ENCODE measurements at regions not wholly inside any gene's neighbourhood (a gene's known extent, or its start where the extent isn't known, plus 50 kb on each side); places are given as distances from the start of the nearest gene placed in this dataset.
"Not testable (repeated sequence)": the region's sequence is repeated elsewhere in the genome, so short reads cannot be mapped to it uniquely, and the experiment has no call there.

DNA sequence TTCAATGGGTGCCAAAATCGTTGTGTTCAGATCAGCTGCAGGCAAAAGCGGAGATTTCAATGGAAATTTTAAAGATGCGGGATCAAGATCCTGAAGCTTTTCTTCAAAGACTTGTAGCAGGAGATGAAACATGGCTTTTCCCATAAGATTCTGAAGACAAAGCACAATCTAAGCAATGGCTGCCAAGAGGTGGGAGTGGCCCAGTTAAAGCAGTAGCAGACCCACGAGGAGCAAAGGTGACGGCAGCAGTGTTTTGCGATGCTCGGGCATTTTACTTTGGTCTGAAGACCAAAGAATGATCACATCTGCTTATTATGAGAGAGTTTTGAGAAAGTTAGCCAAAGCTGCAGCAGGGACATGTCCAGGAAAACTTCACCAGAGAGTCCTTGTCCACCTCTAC lies 222.9 kb downstream of the DSC3 start:
- DNase-seq: no peak

DNA sequence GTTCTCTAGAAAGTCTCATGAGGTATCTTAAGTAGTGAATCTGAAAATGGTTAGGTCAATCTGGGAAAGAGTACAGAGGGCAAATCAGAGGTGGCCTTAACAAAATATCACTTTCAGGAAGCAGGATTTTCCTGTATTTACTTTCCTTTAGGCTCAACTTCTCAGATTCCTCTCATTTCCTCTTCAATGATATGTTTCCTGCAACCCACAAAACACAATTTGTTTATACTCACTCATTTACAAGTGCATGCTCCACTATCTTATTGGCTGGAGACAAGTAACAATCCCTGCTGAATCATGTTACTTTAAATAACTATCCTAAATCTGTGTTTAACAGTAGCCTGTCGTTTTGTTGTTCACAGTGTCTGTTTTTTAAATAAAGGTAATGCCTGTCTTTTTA lies 228.1 kb downstream of the DSC3 start:
- no peak for DNase-seq

- DNase-seq: no peak
Observed at GRCh38 chr18:30811580-30811979, 231.0 kb downstream of the DSC3 start.

GRCh38 chr18:30810580-30810979 lies 232.0 kb downstream of the DSC3 start:
- DNase-seq: no peak

DNA sequence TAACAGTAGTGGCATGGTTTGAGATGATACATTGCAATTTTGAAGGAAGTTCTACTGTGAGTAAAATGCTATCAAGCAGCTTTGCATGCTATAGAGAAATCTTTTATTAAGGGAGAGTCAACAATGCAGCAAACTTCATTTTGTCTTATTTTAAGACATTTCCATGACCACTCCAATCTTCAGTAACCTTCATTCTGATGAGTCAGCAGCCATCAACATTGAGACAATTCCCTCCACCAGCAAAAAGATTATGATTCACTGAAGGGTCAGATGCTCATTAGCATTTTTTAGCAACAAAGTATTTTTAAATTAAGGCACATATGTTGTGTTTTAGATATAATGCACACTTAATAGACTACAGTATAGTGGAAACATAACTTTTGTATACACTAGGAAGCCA lies 235.7 kb downstream of the DSC3 start:
- DNase-seq: no peak

GRCh38 chr18:30800800-30801199 lies 241.7 kb downstream of the DSC3 start:
- no peak for DNase-seq

GRCh38 chr18:30792051-30792450 lies 250.5 kb downstream of the DSC3 start:
- no peak for DNase-seq

GRCh38 chr18:30788411-30788991 lies 254.0 kb downstream of the DSC3 start:
- DNase-seq: not testable (repeated sequence)

GRCh38 chr18:30787410-30787809 lies 255.1 kb downstream of the DSC3 start:
- DNase-seq: no peak

DNA sequence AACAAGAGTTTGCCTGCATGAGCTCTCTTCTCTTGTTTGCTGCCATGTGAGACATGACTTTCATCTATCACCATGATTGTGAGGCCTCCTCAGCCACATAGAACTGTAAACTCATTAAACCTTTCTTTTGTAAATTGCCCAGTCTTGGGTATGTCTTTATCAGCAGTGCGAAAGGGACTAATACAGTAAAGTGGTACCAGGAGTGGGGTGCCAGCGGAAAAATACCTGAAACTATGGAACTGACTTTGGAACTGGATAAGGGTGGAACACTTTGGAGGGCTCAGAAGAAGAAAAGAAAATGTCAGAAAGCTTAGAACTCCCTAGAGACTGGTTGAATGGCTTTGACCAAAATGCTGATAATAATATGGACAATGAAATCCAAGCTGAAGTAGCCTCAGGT lies 260.9 kb downstream of the DSC3 start:
- DNase-seq: no peak

DNA sequence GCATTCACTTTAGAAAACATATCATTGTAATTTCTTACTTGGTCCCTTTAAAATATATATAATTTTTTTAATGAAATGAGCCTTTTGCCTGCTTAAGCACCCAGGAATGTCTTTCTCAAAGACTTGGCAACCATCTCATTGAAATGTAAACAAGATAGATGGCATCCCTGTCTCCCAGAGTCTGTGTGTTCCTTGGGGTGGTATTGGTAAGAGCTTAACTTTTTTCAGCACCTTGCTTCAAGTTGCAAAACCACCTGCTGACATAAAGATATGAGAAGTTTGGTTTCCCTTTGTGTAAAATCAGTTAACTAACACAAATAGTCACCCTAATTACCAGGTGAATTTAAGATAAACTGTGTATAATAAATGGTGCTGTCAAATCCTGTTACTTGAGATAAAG lies 266.9 kb downstream of the DSC3 start:
- DNase-seq: no peak

GRCh38 chr18:30772170-30772569 lies 270.4 kb downstream of the DSC3 start:
- DNase-seq: not testable (repeated sequence)

GRCh38 chr18:30766053-30766452 lies 276.5 kb downstream of the DSC3 start:
- DNase-seq: no peak

DNA sequence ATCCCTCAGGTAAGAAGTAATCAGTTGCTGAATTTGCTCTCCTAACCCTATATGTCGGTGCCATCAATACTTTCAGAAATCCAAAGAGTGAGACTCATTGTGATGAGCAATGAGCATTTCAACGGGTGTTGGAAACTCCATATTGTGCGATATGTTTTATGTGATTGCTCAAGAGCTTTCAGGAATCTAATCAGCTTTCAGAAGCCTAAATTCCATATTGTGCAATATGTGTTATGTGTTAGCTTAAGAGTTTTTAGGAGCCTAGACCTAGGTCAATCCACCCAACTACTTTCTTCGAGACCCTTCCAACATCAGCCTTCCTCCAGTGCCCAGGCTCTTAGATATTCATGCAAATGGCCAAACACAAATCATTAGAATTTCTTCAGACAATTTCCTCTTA lies 277.3 kb downstream of the DSC3 start:
- no peak for DNase-seq

- DNase-seq: no peak
Observed at GRCh38 chr18:30763902-30764350, 278.6 kb downstream of the DSC3 start.

- DNase-seq: no peak
Observed at GRCh38 chr18:30754846-30755245, 287.7 kb downstream of the DSC3 start.

DNA sequence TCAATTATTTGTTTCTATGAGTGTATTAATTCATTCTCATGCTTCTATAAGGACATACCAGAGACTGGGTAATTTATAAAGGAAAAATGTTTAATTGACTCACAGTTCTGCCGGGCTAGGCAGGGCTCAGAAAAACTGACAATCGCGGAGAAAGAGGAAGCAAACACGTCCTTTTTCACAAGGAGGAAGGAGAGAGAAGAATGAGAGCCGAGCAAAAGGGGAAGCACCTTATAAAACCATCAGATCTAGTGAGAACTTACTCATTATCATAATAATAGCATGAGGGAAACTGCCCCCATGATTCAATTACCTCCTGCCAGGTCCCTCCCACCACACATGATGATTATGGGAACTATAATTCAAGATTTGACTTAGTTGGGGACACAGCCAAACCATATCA lies 294.0 kb downstream of the DSC3 start:
- DNase-seq: no peak

DNA sequence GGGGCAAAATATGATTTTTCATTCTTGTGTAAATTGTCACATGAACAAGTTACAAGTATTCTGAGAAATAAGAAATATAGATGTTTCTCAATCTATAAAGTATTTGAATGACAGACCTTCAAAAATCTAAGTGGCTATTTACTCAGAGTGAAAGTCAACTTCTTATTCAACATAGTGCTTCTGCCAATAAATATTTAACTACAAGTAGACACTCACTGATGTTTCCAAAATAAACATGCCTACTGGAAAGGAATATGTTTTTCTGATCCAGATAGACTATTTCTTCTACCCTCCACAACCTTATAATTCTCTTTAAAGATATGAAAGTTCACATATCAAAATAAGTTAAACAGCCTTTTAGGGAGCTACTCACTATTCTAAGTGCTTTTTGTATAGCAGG lies 296.3 kb downstream of the DSC3 start:
- DNase-seq: no peak

GRCh38 chr18:30743033-30743432 lies 299.5 kb downstream of the DSC3 start:
- no peak for DNase-seq

DNA sequence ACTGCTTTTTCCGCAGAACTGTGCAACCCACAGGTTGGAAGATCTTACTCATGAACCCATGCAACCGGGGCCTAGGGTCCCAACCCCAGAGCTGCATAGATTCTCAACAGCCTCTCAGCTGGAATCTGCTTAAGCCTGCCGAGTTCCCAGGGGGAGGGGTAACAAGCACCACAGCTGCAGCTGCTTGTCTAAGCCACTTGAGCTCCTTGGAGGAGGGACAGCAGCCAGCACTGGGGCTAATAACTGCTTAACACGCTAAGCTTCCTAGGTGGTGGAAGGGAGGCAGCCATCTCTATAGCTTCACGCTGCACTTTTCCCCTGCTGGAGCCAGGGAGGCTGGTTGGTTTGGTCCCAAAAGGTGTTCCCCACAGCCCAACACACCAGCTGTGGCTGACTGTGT lies 311.6 kb downstream of the DSC3 start:
- no peak for DNase-seq

DNA sequence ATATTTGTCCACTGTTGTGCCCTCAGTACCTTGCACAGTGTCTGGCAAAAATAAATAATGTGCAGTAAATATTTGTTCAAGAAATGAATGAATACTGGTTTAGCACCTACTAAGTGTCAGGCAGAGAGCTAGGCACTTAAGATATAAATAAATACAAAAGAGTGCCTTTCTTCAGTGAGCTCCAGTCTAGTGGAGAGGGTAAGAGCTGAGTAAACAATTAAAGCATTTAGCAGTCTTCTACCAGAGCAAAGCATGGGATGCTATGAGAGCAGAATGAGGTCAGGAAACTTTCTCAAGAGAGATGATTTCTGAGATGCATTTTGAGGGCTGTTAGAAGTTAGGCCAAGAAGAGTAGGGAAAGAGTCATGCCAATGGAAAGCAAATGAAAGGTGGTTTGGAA lies 314.7 kb downstream of the DSC3 start:
- no peak for DNase-seq

- no peak for DNase-seq
Observed at GRCh38 chr18:30713299-30713698, 329.2 kb downstream of the DSC3 start.

DNA sequence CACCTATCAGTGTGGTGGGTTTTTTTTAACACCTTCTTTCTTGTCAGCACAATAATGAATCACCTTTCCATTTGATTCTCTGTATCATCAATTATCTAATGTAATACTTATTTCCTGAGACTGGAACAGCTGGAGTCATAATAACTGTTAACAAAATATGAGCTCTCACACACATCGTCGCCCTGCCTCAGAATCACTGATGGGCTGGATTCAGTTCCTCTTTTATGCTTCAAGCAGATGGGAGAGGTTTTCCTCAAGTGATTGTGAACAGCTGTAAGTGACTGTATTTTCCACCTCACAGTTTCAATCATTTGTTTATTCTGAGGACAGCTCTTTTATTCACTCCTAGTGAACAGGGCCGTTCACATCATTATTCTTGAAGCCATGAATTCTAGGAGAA lies 330.2 kb downstream of the DSC3 start:
- DNase-seq: no peak

DNA sequence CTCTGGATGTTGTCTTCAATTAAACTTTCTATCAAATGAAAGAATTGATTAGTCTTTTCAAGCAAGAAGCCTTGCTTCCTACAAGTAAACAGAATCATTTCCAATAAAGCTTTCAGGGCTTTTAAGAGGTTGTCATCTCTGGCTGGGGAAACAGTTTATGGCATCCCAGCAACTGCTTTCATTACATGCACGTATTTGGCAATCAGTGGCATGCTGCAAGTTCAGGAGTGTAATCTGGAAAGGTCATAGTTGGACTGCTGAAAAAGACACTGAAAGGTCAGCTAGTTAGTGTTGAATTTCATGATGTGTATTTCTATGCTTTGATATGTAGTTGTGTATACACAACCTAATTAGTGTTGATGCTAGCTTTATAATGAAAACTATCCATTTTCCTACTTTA lies 332.9 kb downstream of the DSC3 start:
- DNase-seq: no peak

DNA sequence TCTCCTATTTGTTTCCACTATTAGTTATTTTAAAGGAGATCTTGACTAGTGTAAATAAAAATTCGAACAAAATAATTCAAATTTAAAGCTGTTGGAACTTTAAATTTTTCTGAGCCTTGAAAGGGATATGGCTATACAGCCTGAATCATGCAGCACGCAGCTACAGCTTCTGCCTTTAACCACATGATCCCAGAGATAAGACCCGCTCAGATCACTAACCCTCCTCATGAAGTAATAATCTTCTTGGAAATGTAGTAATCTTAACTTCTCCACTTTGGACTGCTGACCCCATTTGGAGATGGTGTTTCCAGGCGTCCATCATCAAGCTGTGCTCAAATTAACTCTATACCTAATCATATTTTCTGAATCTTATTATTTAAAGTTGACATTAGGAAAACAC lies 336.6 kb downstream of the DSC3 start:
- no peak for DNase-seq

Data from fibroblast of skin of back (primary cell).